SIG-M5 treated with dmso at 0.1 percent for 504 hours (cell line): ENCODE measurements at regions not wholly inside any gene's neighbourhood (a gene's known extent, or its start where the extent isn't known, plus 50 kb on each side); places are given as distances from the start of the nearest gene placed in this dataset.

Experiments used
- DNase-seq: peaks from one replicate; lab custom pipeline; 2025; ENCODE audit not compliant: unreplicated experiment; lab: John Stamatoyannopoulos, UW

GRCh38 chr3:30113906-30114305 is 492.5 kb upstream of the TGFBR2 start:
- no peak for DNase-seq

GRCh38 chr3:30114918-30115317 is 491.5 kb upstream of the TGFBR2 start:
- no peak for DNase-seq

GRCh38 chr3:30122359-30122758 is 484.0 kb upstream of the TGFBR2 start:
- DNase-seq: peak; percentile 36

DNA sequence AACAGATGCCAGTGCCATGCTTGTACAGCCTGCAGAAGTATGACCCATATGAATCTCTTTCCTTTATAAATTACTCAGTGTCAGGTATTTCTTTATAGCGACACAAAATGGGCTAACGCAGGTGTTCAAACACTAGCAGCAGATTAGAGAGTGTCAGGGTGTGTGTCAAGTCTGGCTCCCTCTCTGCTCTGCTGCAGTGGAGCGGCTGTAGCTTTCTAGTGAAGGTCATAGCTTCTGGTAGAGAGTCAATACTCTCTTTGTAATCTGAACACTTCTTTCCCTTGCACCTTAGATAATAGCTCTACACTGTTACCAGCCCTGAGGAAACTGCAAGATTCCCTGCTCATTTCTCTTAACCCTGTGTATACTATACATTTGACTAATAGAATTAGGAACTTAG is 483.2 kb upstream of the TGFBR2 start:
- DNase-seq: no peak

DNA sequence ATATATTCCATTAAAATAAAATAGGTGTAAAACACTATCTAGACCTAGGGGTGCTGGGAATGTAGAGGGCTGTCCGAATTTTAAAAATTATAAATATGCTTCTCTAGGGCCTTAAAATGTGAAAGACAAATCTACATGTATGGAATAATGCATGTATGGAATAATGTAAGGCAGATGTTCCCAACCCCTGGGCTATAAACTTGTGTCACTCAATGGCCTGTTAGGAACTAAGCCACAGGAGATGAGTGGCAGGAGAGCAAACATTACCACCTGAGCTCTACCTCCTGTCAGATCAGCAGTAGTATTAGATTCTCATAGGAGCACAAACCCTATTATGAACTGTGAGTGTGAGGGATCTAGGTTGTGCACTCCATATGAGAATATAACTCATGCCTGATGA is 482.6 kb upstream of the TGFBR2 start:
- no peak for DNase-seq

- no peak for DNase-seq
Measured at GRCh38 chr3:30124435-30125370, 481.7 kb upstream of the TGFBR2 start.

DNA sequence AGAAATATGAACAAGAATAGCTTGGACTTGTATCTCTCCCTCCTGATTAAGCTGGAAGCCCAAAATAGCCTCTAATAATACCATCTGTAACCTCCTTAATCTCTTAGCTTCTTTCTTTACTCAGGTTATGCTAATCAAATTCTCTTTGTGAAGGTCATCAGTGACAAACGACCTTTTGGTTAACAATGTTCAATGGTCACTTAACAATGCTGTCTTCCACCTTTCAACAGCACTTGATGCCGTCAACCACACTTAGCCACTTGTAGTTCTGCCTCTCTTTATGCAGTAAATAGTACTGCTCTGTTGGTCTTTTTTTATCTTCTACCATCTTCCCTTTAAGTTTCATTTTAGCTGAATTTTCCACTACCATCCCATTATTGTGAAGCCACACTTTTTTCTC is 476.6 kb upstream of the TGFBR2 start:
- no peak for DNase-seq

GRCh38 chr3:30130391-30130790 is 476.0 kb upstream of the TGFBR2 start:
- DNase-seq: no peak

- DNase-seq: no peak
Measured at GRCh38 chr3:30131191-30131590, 475.2 kb upstream of the TGFBR2 start.

- DNase-seq: no peak
Measured at GRCh38 chr3:30135190-30135589, 471.2 kb upstream of the TGFBR2 start.

GRCh38 chr3:30139283-30139682 is 467.1 kb upstream of the TGFBR2 start:
- no peak for DNase-seq

GRCh38 chr3:30140356-30141075 is 465.9 kb upstream of the TGFBR2 start:
- DNase-seq: peak; percentile 6

DNA sequence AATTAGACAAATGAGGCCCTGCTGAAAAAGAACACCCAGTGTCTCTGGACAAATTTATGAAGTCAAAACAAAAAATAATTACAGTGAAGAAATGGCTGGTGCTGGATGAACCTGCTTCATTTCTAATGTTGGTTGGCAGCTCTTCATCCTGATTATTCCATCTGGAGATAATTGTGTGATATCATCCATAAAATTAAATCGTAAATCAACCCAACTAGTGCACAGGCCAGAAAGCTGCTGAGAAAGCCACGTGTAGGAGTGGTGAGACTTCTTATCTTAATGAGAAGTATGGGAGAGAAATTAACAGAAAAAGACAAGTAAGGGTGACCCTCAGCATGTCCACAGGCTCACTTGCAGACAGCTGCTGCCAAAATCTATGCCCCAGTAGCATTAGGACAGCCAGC is 465.2 kb upstream of the TGFBR2 start:
- DNase-seq: no peak

DNA sequence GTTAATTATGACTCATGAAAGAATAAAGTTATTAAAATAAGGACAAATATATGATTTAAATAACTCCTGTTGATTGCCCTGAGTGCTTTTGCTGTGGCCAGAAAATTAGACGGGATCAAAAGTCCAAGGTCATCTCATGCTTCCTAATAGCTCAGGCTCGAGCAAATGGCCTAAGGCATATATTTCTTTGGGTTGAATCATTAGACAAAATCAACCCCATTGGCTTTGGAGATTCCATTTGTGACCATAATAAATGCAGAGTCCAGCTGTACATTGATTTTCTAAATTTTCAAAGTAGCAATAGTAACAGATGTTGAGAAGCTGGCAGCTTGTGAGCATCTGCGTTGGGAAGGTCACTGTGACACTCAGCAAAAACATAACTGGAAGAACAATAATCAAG is 464.5 kb upstream of the TGFBR2 start:
- no peak for DNase-seq

- DNase-seq: no peak
Measured at GRCh38 chr3:30142946-30143345, 463.5 kb upstream of the TGFBR2 start.

DNA sequence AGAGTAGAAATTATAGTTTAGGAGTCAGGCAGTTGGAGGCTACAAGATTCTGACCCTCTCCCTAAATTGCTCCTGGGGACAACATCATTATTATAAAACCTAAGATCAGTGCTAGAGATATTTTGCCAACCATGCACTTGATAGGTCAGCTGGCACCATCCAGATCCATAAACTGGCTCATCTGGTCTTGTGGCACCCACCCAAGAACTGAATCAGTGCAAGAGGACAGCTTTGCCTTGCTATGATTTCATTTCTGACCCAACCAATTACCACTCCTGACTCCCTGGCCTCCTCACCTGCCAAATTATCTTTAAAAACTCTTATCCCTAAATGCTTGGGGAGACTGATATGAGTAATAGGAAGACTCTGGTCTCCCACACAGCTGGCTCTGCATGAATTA is 461.1 kb upstream of the TGFBR2 start:
- DNase-seq: no peak

DNA sequence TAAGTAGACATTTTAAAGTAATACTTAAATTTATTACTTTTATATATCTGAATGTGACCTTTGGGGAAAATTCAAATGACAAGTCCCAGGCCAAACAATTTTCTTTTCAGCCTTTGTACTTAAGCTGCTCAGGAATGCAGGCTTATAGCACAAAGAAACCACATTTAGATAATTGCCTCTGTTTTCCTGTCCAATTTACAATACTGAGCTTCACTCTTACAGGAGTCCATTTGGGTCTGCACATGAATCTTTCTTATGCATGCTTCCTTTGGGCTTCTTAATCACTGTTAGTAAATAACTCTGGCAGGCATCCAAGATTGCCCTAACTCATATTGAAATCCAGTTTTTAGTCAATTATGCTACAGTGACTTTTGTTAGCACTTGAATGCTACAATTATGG is 459.4 kb upstream of the TGFBR2 start:
- no peak for DNase-seq

- DNase-seq: no peak
Measured at GRCh38 chr3:30154853-30155252, 451.5 kb upstream of the TGFBR2 start.

DNA sequence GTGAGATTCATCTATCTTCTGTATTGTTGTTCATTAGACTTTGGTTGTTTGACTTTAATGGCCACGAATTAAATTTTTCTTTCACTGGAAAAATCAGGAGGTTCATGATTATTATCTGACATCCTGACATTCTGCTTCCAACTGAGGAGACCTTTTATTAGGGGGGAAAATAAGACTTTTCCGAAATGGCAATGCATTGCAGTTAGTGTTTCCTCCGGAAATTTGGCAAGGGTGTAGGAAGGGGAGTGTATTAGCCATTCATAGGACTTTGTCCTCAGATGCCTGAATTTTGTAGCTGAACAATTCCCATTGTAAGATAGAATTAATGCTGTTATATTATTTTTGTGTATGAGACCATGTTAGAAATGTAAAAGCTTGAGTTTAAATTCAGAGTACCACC is 450.6 kb upstream of the TGFBR2 start:
- DNase-seq: no peak

DNA sequence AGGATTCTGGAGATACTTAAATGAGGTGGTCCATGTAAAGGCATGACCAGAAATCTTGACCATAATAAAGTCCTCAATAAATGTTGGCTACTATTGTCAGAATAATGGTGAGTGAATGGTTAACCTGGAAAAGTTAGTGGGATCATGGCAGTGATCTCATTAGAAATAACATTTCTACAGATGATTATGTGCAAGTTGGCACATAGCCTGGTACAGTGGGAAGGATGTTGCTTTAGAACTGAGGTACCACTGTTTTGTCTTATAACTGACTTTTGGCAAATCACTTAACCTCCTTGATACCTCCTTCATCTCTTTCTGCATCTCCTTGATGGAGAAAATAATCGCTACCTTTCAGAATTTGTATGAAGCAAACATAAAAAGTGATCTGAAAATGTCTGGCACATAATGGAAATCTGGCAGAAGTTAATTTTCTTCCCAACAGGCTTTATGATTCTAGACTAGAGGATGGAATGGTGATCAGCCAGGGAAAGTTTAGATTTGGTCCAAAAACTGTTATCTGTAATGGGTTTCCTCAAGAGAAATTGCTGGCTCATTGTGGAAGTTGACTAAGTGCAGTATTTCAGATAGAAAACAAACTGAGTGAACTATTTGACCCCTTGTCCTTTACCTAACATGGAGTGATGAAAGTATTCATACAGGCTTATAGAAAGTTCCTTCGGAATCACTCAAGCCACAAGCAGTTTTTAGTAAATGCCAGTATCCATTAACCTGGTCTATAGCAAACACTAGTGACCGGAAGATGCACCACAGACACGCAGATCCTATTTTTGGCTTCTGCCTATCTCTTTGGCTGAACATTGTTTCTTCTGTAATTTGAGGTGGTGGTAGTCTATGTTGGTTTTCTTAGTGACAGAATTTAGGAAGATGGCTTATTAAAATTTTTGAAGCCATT is 449.6 kb upstream of the TGFBR2 start:
- DNase-seq: no peak

DNA sequence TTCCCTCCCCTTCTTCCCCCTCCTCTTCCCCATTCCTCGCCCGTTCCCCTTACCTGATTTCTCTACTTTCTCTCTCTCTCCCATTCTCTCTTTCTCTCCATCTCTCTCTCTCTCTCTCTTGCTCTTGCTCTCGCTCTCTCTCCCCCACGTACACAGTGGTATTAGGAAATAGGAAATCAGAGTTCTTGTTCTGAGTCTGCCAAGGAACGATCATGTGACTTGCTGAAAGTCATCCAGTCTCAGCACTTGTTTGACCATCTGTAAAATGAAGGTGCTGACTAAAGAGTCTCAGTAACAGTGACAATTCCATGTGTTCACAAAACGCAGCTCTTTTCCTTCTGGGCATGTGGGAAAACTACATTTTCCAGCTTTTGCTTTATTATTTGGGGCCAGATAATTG is 445.0 kb upstream of the TGFBR2 start:
- DNase-seq: peak; percentile 18
